KG1 (cell line): ENCODE measurements at regions not wholly inside any gene's neighbourhood (a gene's known extent, or its start where the extent isn't known, plus 50 kb on each side); places are given as distances from the start of the nearest gene placed in this dataset.

Experiments used
- DNase-seq: peaks from one replicate; lab custom pipeline; 2025; lab: John Stamatoyannopoulos, UW

DNA sequence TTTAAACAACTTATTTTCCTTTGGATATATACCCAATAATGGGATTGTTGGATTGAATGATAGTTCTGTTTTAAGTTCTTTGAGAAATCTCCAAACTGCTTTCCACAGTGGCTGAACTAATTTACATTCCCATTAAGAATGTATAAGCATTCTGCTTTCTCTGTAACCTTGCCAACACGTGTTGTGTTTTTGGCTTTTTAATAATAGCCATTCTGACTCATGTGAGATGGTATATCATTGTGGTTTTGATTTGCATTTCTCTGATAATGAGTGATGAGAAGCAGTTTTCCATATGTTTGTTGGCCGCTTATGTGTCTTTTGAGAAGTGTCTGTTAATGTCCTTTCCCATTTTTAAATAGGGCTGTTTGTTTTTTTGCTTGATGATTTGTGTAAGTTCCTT is 155.6 kb upstream of the PITX2 start:
- no peak for DNase-seq

- DNase-seq = no peak
Observed at GRCh38 chr4:110780538-110780937, 157.7 kb upstream of the PITX2 start.

DNA sequence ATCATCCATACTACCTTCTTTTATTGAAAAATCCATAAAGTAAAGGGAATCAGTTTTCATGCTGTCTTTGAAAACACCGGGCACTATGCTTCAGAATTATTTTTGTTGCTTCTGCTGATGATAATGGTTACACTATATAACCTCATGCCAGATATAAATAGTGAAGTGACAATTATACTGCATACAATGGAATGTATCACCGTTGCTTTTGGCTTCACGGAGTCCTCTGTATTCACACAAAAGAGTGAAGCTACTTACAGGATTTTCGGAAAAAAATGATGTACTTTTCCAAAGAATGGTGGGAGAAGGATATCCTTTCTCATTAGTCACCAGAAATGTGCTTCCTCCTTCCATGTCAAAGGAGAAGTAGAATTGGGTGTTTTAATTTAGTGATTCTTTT is 159.1 kb upstream of the PITX2 start:
- no peak for DNase-seq

GRCh38 chr4:110787109-110787508 is 164.2 kb upstream of the PITX2 start:
- no peak for DNase-seq

DNA sequence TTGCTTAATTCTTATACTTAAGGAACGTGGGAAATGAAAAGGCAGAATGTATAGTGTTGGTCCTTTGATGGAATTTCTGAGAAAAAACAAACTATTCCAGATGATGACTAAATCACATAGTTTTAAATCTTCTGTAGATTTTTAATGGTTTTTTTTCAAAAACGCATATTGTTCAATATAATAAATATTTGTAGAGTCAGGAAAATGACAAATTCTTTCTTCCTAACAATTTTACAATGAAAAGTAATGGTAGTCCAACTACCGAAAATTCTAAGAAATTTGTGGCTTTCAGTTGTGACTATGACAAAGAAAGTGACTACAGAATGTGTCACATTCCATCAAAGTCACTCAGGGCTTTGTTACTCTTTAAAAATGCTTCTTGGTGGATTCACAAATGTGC is 164.8 kb upstream of the PITX2 start:
- no peak for DNase-seq

DNA sequence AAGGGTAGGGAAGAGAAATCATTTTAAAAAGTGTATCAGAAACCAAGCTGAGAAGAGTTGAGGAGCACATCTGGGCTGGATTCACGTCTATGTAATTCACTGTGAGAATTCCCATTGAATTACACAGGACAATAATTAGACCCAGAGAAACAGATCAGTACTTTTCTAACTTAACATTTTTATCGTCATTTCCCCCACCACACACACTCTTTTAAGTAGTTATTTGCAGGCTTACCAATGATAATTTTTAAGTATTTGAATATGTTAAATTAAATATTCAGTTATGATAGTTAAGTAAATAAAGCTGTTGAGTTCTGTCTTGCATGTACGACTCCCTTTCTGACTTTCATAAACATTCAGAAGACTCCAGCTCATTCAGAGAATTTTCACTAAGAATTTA is 165.4 kb upstream of the PITX2 start:
- no peak for DNase-seq

DNA sequence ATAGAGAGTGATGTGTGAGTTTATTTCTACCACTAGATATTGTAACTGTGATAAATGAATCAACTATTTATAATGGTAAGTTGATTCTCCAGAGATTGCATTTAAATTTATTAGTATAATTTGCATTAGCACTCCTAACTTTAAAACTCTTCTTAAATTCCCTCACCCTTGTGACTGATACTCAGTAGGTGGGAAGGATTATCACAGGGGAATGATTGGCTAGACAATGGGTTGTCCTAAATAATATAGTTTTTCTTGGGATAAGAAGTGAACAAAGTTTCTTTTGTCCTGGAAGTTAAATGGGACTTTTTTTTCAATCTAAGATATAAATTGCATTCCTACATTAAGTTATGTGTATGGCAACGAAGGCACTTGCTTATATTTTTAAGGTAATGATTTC is 169.2 kb upstream of the PITX2 start:
- DNase-seq = no peak

- no peak for DNase-seq
Observed at GRCh38 chr4:110793381-110793801, 170.5 kb upstream of the PITX2 start.

DNA sequence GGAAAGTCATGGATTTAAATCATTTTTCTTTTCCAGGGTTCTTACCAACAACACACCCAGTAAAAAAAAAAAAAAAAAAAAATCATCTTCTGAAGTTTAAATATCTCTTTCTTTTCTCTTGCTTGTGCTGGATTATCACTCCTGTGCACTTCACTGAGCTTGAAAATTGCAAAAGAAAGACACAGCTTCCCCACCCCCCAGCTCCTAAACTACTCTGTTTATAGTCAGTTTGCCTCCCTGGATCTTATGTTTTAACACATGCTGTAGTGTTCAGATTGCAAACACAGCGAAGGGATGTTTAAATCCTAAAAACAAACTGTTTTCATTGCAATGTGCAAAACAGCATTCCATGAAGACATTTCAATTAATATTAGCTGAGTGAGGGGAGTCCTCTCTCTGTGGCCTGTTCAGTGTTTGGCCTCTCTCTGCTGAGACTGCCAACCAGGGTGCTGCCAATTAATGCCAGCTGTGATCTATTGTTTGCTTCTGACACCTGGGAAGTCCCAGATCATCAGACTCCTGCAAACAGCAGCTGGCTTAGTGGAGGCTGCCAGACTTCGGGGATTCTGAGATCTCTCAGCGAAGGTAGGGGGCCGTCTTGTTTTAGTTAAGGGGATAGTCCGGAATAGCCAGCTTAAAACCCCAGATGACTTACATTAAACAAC is 171.1 kb upstream of the PITX2 start:
- no peak for DNase-seq

DNA sequence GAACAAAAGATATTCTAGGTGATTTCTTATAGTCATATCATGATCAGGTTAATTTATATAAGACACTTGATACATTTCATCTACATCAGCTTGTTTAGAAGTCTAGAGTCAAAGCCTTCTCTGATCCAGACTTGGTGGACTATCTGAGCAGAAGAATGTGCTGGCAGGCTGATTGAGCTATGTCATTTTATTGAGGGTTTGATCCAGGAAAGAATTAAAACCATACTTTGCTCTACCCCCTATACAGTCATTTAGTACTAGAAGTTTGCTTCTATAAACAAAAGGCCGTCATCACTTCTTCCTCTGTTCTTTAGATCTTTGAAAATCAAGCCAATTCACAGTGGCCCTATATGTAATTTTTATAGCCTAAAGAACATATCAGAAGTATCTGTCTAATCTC is 173.1 kb upstream of the PITX2 start:
- no peak for DNase-seq

DNA sequence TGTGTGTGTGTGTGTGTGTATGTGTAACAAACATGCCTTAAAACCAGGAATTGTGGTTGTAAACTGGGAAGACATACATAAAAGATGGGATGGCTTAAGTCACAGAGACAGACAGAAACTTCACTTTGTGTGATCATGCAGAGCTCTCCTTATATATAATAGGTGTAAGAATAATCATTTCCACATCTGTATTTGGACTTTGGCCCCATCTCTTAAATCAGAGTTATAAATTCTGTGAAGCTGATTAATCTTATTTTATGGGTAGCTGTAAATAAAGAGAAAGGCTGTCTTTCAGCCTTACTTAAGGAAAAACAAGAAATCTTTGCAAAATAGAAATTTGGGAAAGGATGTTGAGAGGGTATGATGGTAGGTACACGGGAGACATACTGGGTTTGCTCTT is 174.6 kb upstream of the PITX2 start:
- DNase-seq = no peak

DNA sequence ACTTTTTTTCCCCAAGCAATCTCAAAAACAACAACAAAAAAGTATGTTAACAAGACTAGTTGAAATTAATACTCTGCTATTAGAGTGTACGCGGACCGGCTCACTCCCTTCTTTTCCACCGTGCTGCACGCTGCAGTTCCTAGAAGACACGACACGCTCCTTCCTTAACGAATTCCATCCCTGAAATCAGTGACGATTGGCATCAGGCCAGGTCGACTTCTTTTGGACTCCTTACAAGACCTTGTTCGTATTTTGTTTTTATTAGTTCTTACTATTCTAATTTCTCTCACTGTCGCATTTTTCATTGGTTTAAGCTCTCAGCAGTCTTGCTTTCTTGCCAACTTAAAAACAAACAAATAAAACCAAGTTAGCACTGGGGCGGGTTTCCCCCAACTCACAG is 175.8 kb upstream of the PITX2 start:
- no peak for DNase-seq

GRCh38 chr4:110799211-110799610 is 176.3 kb upstream of the PITX2 start:
- DNase-seq = no peak

DNA sequence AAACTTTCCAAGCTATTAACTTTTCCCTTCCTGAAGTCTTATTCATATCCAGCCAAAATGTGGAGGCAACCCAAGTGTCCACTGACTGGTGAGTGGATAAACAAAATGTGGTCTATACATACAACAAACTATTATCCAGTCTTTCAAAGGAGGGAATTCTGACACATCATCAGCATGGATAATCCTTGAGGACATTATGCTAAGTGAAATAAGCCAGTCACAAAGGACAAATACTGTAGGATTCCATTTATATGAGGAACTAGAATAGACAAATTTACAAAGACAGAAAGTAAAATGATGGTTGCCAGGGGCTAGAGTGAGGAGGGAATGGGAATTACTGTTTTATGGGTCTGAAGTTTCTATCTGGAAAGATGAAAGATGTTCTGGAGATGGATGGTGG is 178.7 kb upstream of the PITX2 start:
- no peak for DNase-seq

DNA sequence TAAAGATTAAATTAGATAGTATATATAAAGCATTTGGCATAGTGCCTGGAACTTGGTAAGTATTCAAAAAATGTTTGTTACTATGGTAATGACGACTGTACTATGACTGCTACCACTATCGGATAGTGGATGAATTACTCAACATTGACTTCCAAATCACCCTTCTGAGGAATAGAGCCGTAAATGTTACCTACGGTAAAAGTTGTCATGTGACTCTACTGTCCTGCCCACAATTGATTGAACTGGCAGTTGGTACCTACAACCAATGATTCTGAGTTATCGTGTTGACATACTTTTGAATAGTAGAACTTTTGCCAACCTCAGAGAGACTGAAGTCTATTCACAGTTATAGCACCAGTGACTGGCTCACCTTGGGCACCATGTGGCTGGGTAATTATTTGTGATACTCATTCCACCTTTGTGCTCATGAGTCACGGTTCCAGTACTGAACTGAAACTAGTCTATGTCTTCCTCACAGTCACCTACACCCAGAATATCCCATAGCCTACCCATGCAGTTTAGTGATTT is 185.5 kb upstream of the PITX2 start:
- no peak for DNase-seq

- DNase-seq = no peak
Observed at GRCh38 chr4:110815950-110816349, 193.1 kb upstream of the PITX2 start.

DNA sequence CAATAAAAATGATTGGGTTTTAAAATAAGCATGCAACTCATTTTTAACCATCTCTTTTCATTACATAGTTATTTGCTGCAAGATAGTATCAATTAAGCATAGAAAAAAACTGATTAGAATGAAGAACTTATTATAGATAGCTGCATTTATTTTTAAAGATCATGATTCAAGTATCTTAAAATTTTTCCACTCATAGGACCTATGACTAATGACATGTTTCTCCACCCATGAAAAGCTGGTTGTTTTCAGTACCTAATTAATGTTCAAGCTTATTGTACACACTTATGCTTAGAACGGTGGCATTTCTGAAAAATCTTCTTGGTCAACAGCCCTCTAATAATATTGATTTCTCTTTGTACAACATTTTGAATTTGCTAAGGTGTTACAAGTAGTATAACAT is 193.5 kb upstream of the PITX2 start:
- no peak for DNase-seq

DNA sequence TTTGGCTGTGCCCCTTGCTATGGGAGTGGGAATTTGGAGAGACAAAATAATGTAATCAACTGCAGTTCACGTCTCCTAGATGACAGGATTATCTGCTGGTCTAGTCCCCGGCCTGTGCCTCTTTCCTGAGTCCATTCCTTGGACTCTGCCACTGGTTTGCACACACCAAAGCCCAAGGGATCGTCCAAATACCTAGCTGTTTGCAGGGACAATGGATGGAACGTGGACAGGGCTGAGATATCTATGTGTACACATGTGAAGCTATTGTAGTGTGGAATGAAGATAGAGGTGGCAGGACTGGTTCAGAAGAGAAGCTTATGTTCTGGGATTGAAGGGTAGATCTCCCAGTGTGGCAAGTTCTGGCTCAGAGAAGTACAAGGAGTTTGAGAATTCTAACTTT is 198.3 kb upstream of the PITX2 start:
- DNase-seq = no peak

DNA sequence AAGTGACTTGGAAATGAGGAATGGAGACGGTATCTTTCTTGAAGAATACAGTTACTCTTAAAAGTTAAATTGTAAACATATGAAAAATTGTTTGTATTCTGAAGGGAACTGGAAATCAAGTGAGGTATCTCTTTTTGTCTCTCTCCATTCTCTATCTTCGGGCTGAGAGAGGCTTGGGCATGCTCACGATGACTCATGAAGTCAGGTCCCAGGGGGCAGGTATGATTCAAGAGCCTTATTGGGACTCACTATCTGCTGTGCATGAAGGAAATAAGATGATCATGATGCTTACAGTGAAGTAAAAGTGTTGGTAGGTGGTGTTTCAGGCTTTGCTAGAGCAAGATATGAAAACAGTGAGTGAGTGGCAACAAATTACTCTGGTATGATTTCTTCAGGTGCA is 200.4 kb upstream of the PITX2 start:
- no peak for DNase-seq

- DNase-seq = no peak
Observed at GRCh38 chr4:110824344-110824743, 201.5 kb upstream of the PITX2 start.

DNA sequence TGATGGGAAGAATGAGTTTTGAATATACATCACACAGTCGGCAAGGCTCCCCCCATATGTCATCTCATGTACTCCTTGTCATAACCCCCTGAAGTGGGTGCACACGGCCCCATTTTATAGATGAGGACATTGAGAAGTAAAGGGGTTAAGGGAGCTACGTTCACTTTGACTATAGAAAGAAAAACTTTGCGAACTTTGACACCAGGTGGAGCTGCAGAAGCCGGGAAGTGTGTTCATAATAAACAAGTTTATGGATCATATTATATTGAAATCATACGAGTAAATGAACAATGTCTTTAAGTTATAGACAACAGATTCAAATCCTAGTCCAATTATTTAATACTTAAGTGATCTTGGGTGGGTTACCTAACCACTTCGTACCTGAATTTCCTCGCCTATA is 203.8 kb upstream of the PITX2 start:
- no peak for DNase-seq

GRCh38 chr4:110830461-110830860 is 207.6 kb upstream of the PITX2 start:
- no peak for DNase-seq

DNA sequence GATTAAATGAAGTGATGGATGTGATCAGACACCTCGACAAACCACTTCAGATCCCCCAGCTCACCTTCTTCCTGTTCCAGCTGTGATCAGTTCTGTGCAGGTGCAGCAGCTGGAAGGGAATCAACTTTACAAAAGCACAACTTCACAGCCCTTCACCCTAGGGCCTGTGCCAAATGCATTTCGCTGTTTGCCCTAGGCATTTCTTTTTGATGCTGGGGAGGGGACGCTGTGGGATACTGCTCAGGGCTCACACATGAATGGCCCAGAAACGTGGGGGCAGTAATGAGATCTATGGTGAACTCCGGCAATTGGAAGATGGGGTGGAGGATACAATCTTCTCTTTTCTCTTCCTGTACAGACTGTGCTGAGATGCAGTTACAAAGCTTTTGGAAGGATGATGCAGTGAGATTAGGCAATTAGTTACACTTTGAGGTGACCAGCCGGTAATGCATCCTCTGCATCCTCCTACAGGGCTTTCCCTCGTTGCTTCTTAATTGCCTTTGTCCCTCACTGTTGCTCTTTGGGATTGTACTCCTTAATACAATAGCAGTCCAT is 215.1 kb upstream of the PITX2 start:
- DNase-seq = no peak

DNA sequence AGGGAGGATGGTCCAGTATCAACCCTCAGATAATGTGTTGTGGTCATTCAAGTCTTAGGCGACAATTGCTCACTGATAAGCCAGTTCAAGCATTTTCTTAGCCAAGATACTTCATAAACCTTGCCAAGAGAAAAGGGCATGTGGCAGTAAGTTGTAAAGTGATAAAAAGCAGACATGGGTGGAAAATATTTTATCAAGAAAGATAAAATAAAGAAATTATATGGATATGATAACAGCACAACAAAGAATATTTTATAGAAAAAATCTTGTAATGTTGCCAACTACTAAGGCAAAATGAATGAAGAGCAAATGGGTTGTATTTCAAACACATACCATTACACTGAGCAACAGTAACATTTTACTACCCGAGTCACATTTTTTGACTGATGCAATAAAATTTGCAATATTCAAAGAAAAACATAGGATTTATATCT is 217.4 kb upstream of the PITX2 start:
- no peak for DNase-seq
